ENCODE measurements at regions not wholly inside any gene's neighbourhood (a gene's known extent, or its start where the extent isn't known, plus 50 kb on each side); places are given as distances from the start of the nearest gene placed in this dataset.

DNA sequence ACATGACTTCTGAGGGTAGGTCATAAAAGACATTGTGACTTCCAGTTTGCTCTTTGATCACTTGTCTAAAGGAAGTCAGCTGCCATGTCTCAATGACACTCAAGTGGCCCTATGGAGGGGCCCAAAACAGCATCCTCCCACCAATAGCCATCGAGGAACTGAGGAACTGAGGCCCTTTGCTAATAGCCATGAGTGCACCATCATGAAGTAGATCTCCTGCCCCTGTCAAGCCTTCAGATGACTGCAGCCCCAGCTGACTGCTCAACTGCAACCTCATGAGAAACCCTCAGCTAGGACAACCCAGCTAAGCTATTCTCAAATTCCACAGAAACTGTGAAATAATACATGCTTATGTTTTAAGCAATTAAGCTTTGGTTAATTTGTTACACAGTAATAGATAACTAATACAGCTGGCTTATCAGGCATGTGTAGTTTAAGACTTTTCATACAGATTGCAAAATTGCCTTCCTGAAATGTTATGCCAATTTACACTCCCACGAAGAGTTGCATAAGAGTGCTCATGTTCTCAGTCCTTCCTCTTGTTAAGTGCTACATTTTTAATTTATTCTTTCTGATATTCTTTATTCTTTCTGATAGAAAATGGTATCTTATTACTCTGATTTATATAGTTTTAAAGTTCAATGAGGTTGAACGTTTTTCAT, 105.6 kb upstream of the NDUFV2 start:
- in situ Hi-C loops (cut with MboI; ENCODE audit: low pct_unique_long_range_greater_than_20kb, low sequenced_read_pairs, unreplicated experiment), result loop anchor here (25.0 kb wide), 1 partner anchor 335 kb away; no protein-coding TSS in a partner anchor
- no peak for DNase-seq (ENCODE audit: low spot score)
- TF ChIP-seq, protein P1, sequence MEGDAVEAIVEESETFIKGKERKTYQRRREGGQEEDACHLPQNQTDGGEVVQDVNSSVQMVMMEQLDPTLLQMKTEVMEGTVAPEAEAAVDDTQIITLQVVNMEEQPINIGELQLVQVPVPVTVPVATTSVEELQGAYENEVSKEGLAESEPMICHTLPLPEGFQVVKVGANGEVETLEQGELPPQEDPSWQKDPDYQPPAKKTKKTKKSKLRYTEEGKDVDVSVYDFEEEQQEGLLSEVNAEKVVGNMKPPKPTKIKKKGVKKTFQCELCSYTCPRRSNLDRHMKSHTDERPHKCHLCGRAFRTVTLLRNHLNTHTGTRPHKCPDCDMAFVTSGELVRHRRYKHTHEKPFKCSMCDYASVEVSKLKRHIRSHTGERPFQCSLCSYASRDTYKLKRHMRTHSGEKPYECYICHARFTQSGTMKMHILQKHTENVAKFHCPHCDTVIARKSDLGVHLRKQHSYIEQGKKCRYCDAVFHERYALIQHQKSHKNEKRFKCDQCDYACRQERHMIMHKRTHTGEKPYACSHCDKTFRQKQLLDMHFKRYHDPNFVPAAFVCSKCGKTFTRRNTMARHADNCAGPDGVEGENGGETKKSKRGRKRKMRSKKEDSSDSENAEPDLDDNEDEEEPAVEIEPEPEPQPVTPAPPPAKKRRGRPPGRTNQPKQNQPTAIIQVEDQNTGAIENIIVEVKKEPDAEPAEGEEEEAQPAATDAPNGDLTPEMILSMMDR (IDR thresholded peaks at IDR 0.05; ENCODE audit: extremely low read depth, insufficient read depth, missing control alignments), result no peak

DNA sequence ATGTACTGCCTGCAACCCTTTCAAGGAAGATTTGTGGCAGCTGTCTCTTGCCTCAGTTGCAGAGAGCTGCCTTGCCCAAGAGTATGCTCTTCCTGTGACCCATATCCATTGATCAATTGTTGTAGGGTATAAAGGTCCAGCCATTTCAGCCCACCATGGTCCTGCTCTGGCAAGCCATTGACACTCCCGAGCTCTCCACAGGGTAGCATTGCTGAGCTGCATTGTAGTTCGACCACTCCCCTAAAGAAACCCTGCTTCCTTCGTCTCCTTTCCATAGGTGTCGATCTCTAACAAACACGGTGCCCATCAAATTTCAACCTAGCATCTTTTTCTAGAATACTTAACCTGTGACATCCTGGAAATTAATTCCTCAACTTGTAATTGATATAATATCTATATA, 104.9 kb upstream of the NDUFV2 start:
- in situ Hi-C loops (cut with MboI; ENCODE audit: low pct_unique_long_range_greater_than_20kb, low sequenced_read_pairs, unreplicated experiment), result loop anchor here (25.0 kb wide), 1 partner anchor 335 kb away; no protein-coding TSS in a partner anchor
- TF ChIP-seq, protein P1 (IDR thresholded peaks at IDR 0.05; ENCODE audit: extremely low read depth, insufficient read depth, missing control alignments), result no peak
- DNase-seq (ENCODE audit: low spot score), result no peak

DNA sequence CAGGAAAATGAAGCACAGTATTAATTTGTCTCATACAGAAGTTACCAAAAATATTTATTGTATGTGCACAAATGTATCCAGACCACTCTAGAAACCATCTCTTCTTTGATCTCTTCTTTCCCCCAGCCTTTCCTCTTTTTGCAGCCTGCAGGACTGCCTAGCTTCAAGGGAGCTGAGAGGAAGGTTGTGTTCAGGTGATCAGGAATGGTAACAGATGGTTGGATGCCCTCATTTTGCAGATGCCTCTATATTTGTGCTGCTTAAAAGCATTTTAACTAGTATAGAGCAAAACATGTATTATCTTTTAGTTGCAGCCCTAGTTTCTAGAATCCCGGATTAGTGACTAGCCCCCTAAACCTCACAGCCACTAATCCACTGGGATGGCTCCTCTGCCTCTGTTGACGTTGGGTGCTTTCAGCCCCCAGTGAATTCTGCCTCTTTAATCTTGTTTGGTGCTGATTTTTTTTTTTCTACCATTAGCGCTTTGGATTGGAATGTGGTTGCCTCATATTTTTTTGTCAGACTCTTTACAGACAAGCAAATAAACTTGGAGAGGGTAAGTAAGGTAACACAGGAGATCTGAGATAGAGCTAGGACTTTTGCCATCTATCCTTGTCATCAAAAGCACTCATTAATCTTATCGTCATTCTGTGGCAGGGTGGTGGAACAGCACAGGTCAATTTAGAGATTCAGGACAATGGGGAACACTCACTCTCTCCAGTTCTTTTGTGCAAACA, 103.8 kb upstream of the NDUFV2 start:
- in situ Hi-C loops (cut with MboI; ENCODE audit: low pct_unique_long_range_greater_than_20kb, low sequenced_read_pairs, unreplicated experiment), result loop anchor here (25.0 kb wide), 1 partner anchor 336 kb away; no protein-coding TSS in a partner anchor
- no peak for DNase-seq (ENCODE audit: low spot score)
- TF ChIP-seq, protein P1 (IDR thresholded peaks at IDR 0.05; ENCODE audit: extremely low read depth, insufficient read depth, missing control alignments), result no peak

DNA sequence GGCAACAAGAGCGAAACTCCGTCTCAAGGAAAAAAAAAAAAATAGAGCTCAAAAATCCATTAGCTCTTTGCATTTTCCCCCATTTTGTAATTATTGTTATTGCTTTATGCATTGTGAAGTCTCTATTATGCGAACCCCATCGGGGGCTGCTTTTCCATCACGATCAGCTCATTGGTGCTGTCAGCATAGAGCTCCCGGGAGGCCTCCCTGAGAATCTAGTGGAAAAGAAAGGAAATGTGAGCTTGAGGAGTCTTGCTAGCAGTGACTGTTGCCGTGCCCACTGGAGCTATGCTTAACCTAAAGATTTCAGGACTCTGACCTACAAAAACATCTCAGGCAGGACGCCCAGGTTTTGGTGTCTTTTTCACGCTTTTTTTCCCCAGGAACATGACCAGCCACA, 102.6 kb upstream of the NDUFV2 start:
- no peak for DNase-seq (ENCODE audit: low spot score)
- in situ Hi-C loops (cut with MboI; ENCODE audit: low pct_unique_long_range_greater_than_20kb, low sequenced_read_pairs, unreplicated experiment), result loop anchor here (25.0 kb wide), 1 partner anchor 338 kb away; no protein-coding TSS in a partner anchor
- TF ChIP-seq, protein P1 (IDR thresholded peaks at IDR 0.05; ENCODE audit: extremely low read depth, insufficient read depth, missing control alignments), result no peak

DNA sequence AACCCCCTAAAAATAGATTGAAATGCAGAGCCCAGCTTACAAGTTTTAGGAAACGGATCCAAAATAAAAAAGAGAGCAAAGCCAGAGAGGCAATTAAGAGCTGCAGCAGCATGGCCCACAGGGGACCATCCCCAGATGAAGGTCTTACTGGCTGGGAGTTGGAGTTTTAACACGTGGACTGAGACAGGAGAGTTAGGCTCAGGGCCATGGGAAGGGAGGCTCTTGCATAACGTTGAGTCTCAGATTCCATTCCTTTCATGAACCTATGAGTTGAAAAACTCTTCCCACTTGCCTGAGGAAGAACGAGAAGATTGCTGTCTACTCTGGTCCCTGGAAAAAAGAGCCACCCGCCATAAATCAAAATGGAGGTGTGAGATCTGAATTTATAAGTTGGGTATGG, 101.8 kb upstream of the NDUFV2 start:
- no peak for DNase-seq (ENCODE audit: low spot score)
- TF ChIP-seq, protein P1 (IDR thresholded peaks at IDR 0.05; ENCODE audit: extremely low read depth, insufficient read depth, missing control alignments), result no peak
- in situ Hi-C loops (cut with MboI; ENCODE audit: low pct_unique_long_range_greater_than_20kb, low sequenced_read_pairs, unreplicated experiment), result no loop called here

DNA sequence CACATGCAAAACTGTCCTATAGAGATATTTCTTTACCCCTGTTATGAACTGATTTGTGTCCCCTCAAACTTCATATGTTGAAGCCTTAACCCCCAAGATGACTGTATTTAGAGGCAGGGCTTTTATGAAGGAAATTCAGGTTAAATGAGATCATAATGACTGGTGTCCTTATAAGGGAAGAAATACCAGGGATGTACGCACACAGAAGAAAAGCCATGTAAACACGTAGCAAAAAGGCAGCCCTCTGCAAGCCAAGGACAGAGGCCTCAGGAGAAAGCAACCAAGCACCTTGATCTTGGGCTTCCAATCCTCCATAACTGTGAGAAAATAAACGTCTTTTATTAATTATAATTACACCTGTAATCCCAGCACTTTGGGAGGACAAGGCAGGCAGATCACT, 101.3 kb upstream of the NDUFV2 start:
- in situ Hi-C loops (cut with MboI; ENCODE audit: low pct_unique_long_range_greater_than_20kb, low sequenced_read_pairs, unreplicated experiment), result no loop called here

More for the DNA sequence above, 101.3 kb upstream of the NDUFV2 start:
- no peak for DNase-seq (ENCODE audit: low spot score)
- TF ChIP-seq, protein P1 (IDR thresholded peaks at IDR 0.05; ENCODE audit: extremely low read depth, insufficient read depth, missing control alignments), result no peak
